ENCODE measurements at regions not wholly inside any gene's neighbourhood (a gene's known extent, or its start where the extent isn't known, plus 50 kb on each side); places are given as distances from the start of the nearest gene placed in this dataset.

GRCh38 chr14:62369919-62370560 lies 607.8 kb downstream of the SNAPC1 start:
- H3K4me3 ChIP-seq (ENCODE audit: low read depth, low read length): no peak overlapping the region
- no peak for DNase-seq (ENCODE audit: low read depth)
- TF ChIP-seq CTCF (IDR thresholded peaks at IDR 0.05; ENCODE audit: control insufficient read depth, extremely low read depth, insufficient read depth): no peak

GRCh38 chr14:62373944-62374343 lies 611.7 kb downstream of the SNAPC1 start:
- peak; percentile 28 for DNase-seq (ENCODE audit: low read depth)
- TF ChIP-seq CTCF (IDR thresholded peaks at IDR 0.05; ENCODE audit: control insufficient read depth, extremely low read depth, insufficient read depth): no peak
- H3K4me3 ChIP-seq (ENCODE audit: low read depth, low read length): no peak overlapping the region

GRCh38 chr14:62378057-62378456 lies 615.8 kb downstream of the SNAPC1 start:
- DNase-seq (ENCODE audit: low read depth): peak; percentile 87
- H3K4me3 ChIP-seq (ENCODE audit: low read depth, low read length): no peak overlapping the region
- no peak for TF ChIP-seq CTCF (IDR thresholded peaks at IDR 0.05; ENCODE audit: control insufficient read depth, extremely low read depth, insufficient read depth)

- TF ChIP-seq CTCF (IDR thresholded peaks at IDR 0.05; ENCODE audit: control insufficient read depth, extremely low read depth, insufficient read depth): no peak
- no peak overlapping the region for H3K4me3 ChIP-seq (ENCODE audit: low read depth, low read length)
- no peak for DNase-seq (ENCODE audit: low read depth)
These were observed 619.3 kb downstream of the SNAPC1 start for GRCh38 chr14:62381311-62382070.

GRCh38 chr14:62409169-62409568 lies 636.1 kb downstream of the KCNH5 start:
- no peak for DNase-seq (ENCODE audit: low read depth)
- no peak overlapping the region for H3K4me3 ChIP-seq (ENCODE audit: low read depth, low read length)
- TF ChIP-seq CTCF (IDR thresholded peaks at IDR 0.05; ENCODE audit: control insufficient read depth, extremely low read depth, insufficient read depth): no peak

GRCh38 chr14:62409626-62410300 lies 635.5 kb downstream of the KCNH5 start:
- DNase-seq (ENCODE audit: low read depth): no peak
- H3K4me3 ChIP-seq (ENCODE audit: low read depth, low read length): no peak overlapping the region
- no peak for TF ChIP-seq CTCF (IDR thresholded peaks at IDR 0.05; ENCODE audit: control insufficient read depth, extremely low read depth, insufficient read depth)

Measured in LNCaP clone FGC (cell line).